Hepatocyte (in vitro differentiated cells): ENCODE measurements at regions not wholly inside any gene's neighbourhood (a gene's known extent, or its start where the extent isn't known, plus 50 kb on each side); places are given as distances from the start of the nearest gene placed in this dataset.

ENCODE experiments used
- DNase-seq: peaks from one replicate; pipeline ENCODE4 v3.0.0-alpha.2; 2016; ENCODE audit warnings: low spot score
- H2AFZ ChIP-seq: fragments of 200-600 bp; sonication (generic); 2 replicates; pipeline ENCODE4 v1.6.0; 2016; ENCODE audit warnings: antibody characterized with exemption, mild to moderate bottlenecking
- H3K27ac ChIP-seq: fragments of 200-600 bp; sonication (generic); 2 replicates; pipeline ENCODE4 v1.5.1; 2016; ENCODE audit warnings: mild to moderate bottlenecking
- H3K27me3 ChIP-seq: fragments of 200-600 bp; sonication (generic); 2 replicates; pipeline ENCODE4 v1.6.1; 2016
- H3K36me3 ChIP-seq: fragments of 200-600 bp; sonication (generic); replicated peaks from 2 replicates; pipeline ENCODE4 v1.5.1; 2016; ENCODE audit warnings: low read depth; ENCODE audit not compliant: insufficient read depth
- H3K4me1 ChIP-seq: fragments of 200-600 bp; sonication (generic); 2 replicates; pipeline ENCODE4 v1.5.1; 2016; ENCODE audit warnings: mild to moderate bottlenecking, moderate library complexity; ENCODE audit not compliant: insufficient read depth
- H3K4me2 ChIP-seq: fragments of 200-600 bp; sonication (generic); 2 replicates; pipeline ENCODE4 v1.6.0; 2016
- H3K4me3 ChIP-seq: fragments of 200-600 bp; sonication (generic); 2 replicates; pipeline ENCODE4 v1.5.1; 2016; ENCODE audit warnings: mild to moderate bottlenecking
- H3K79me2 ChIP-seq: fragments of 200-600 bp; sonication (generic); 2 replicates; pipeline ENCODE4 v1.6.0; 2017; ENCODE audit warnings: mild to moderate bottlenecking
- H3K9me2 ChIP-seq: fragments of 200-600 bp; sonication (generic); replicated peaks from 2 replicates; pipeline ENCODE4 v1.6.0; 2017; ENCODE audit warnings: mild to moderate bottlenecking; ENCODE audit not compliant: insufficient read depth
- H3K9me3 ChIP-seq: fragments of 200-600 bp; sonication (generic); 2 replicates; pipeline ENCODE4 v1.5.1; 2016; ENCODE audit warnings: low read depth, mild to moderate bottlenecking
- H4K20me1 ChIP-seq: fragments of 200-600 bp; sonication (generic); 2 replicates; pipeline ENCODE4 v1.6.0; 2016; ENCODE audit warnings: mild to moderate bottlenecking; ENCODE audit not compliant: insufficient read depth, poor library complexity, severe bottlenecking
- CTCF ChIP-seq: fragments of 200-600 bp; sonication (generic); IDR thresholded peaks from 2 replicates; pipeline ENCODE4 v1.5.1; 2016; ENCODE audit warnings: antibody characterized with exemption, mild to moderate bottlenecking; ENCODE audit not compliant: poor library complexity
- EZH2 ChIP-seq: fragments of 200-600 bp; sonication (generic); IDR thresholded peaks from 2 replicates; pipeline ENCODE4 v1.6.1; 2016; ENCODE audit warnings: antibody characterized with exemption, mild to moderate bottlenecking, borderline replicate concordance
- EZH2phosphoT487 ChIP-seq: fragments of 200-600 bp; sonication (generic); IDR thresholded peaks from one replicate; pipeline ENCODE4 v1.6.1; 2018; ENCODE audit warnings: antibody characterized with exemption, mild to moderate bottlenecking, low read depth, moderate library complexity; ENCODE audit not compliant: unreplicated experiment, severe bottlenecking
- WGBS: methylation state at CpG from one replicate; pipeline ENCODE4 v1.1.6; 2016; ENCODE audit warnings: low lambda C conversion rate; ENCODE audit errors: missing lambda C conversion rate; 5-methylcytosine and 5-hydroxymethylcytosine counted together

GRCh38 chr14:30426463-30426862, 132.5 kb upstream of the G2E3 start:
- TF ChIP-seq EZH2 (no peak), EZH2phosphoT487 (no peak), CTCF (no peak)
- Histone ChIP-seq H3K79me2 (no peaks in the 10 kb centered on the region), H3K9me3 (no peaks in the 10 kb centered on the region), H2AFZ (no peak overlapping the region), H3K27me3 (no peaks in the 10 kb centered on the region), H3K4me3 (no peak overlapping the region), H3K4me2 (no peak overlapping the region), H3K9me2 (no peaks in the 10 kb centered on the region), H3K36me3 (no peaks in the 10 kb centered on the region), H4K20me1 (no peaks in the 10 kb centered on the region), H3K27ac (no peak overlapping the region), H3K4me1 (no peaks in the 10 kb centered on the region)
- DNase-seq, result no peak
- 89% methylated on average over 1 of the region's 1 CpG for WGBS

GRCh38 chr14:30427401-30427800, 131.6 kb upstream of the G2E3 start:
- Histone ChIP-seq H3K9me3 (no peaks in the 10 kb centered on the region), H4K20me1 (no peaks in the 10 kb centered on the region), H3K9me2 (no peaks in the 10 kb centered on the region), H3K4me2 (no peak overlapping the region), H3K27ac (no peak overlapping the region), H3K4me3 (no peak overlapping the region), H3K27me3 (no peaks in the 10 kb centered on the region), H3K79me2 (no peaks in the 10 kb centered on the region), H3K36me3 (no peaks in the 10 kb centered on the region), H2AFZ (no peak overlapping the region), H3K4me1 (no peaks in the 10 kb centered on the region)
- TF ChIP-seq EZH2phosphoT487, result no peak
- no peak for TF ChIP-seq CTCF
- TF ChIP-seq EZH2, result no peak
- DNase-seq, result no peak
- 83% methylated on average over 2 of the region's 2 CpGs for WGBS

DNA sequence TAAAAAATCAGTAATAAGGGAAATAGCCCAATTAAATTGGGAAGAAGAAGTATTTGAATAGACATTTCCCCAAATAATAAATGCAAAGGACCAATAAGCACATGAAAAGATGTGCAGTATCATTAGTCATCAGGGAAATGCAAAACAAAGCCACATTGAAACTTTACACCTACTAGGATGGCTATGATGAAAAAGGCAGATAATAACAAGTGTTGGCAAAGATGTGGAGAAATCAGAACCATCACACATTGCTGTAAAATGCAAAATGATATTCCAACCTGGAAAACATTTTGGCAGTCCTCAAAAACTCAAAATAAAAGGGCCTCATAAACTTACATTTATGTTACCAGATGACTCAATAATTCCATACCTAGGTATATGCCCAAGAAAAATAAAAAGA, 131.1 kb upstream of the G2E3 start:
- H4K20me1 ChIP-seq, result no peaks in the 10 kb centered on the region
- H3K79me2 ChIP-seq, result no peaks in the 10 kb centered on the region
- no peaks in the 10 kb centered on the region for H3K27me3 ChIP-seq
- H3K4me3 ChIP-seq, result no peak overlapping the region
- H3K4me2 ChIP-seq, result no peak overlapping the region
- no peak overlapping the region for H2AFZ ChIP-seq
- H3K36me3 ChIP-seq, result no peaks in the 10 kb centered on the region
- no peak for DNase-seq
- no peak overlapping the region for H3K27ac ChIP-seq
- H3K4me1 ChIP-seq, result no peaks in the 10 kb centered on the region
- no peak for TF ChIP-seq EZH2phosphoT487
- TF ChIP-seq EZH2, result no peak
- TF ChIP-seq CTCF, result no peak
- H3K9me2 ChIP-seq, result no peaks in the 10 kb centered on the region
- H3K9me3 ChIP-seq, result no peaks in the 10 kb centered on the region

- Histone ChIP-seq H3K9me2 (no peaks in the 10 kb centered on the region), H3K27me3 (no peaks in the 10 kb centered on the region), H2AFZ (no peak overlapping the region), H3K27ac (no peak overlapping the region), H3K9me3 (no peaks in the 10 kb centered on the region), H3K4me1 (no peaks in the 10 kb centered on the region), H3K79me2 (no peaks in the 10 kb centered on the region), H3K4me2 (no peak overlapping the region), H3K4me3 (no peak overlapping the region), H4K20me1 (no peaks in the 10 kb centered on the region), H3K36me3 (no peaks in the 10 kb centered on the region)
- DNase-seq, result no peak
- no peak for TF ChIP-seq EZH2
- no peak for TF ChIP-seq EZH2phosphoT487
- TF ChIP-seq CTCF, result no peak
- WGBS, result 66% methylated on average over 1 of the region's 1 CpG
These were observed 127.4 kb upstream of the G2E3 start for GRCh38 chr14:30431552-30431951.
